Lower leg skin (tissue), 3 donors: ENCODE measurements at regions not wholly inside any gene's neighbourhood (a gene's known extent, or its start where the extent isn't known, plus 50 kb on each side); places are given as distances from the start of the nearest gene placed in this dataset.

ENCODE experiments used
- CTCF ChIP-seq, 3 donors: fragments of 450-650 bp; IDR thresholded peaks; one replicate each; pipeline ENCODE4 v1.5.1; 2016; ENCODE audit warnings: antibody characterized with exemption in 3 of 3, mild to moderate bottlenecking in 3 of 3, moderate library complexity in 2 of 3
- POLR2A ChIP-seq, 2 donors: fragments of 450-650 bp; IDR thresholded peaks; one replicate each; pipeline ENCODE4 v1.6.1; 2016 to 2017; ENCODE audit warnings: antibody characterized with exemption in 2 of 2, mild to moderate bottlenecking in 1 of 2, moderate library complexity in 1 of 2

DNA sequence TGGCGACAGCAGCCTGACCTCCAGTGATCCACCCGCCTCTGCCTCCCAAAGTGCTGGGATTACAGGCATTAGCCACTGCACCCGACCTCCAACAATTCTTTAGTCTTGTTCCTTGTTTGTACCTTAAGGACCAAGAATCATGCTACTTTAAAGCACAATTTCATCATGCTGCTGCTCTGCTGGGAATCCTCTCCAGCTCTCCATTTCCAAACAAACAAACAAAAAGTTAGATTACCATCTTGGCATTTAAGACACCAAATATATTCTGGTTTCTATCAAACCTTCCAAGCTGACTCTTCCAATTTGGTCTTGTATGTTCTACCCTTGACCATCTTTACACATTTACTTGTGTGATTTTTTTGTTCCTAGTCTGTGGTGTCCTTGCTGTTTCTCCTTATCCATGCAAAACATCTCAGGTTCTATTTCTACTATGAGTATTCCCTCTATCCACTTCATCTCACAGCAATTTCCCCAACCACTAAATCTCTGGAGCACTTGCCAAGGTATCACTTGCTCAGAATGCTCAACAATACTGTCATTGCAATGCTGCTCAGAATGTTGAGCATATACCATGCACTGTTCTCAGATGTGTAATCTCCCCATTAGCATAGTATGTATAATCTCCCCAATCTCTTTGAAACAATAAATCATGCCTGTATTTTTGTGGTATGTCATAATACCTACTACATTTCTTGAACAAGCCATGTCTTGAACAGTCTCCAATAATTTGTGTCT is 73.2 kb upstream of the GALNT5 start:
- TF ChIP-seq CTCF (IDR thresholded peaks at IDR 0.05) = no peak
- TF ChIP-seq POLR2A (IDR thresholded peaks at IDR 0.05) = no peak
